ENCODE measurements at regions not wholly inside any gene's neighbourhood (a gene's known extent, or its start where the extent isn't known, plus 50 kb on each side); places are given as distances from the start of the nearest gene placed in this dataset.

GRCh38 chr14:95452176-95452892, 64.1 kb downstream of the SYNE3 start (continued):
- TF ChIP-seq ZBTB39 (CRISPR knock-in tag; IDR thresholded peaks at IDR 0.05): 0 out of 2 replicates have a peak, but pooled peaks have one; percentile 32
- no peak for TF ChIP-seq CCDC6 (CRISPR knock-in tag; IDR thresholded peaks at IDR 0.05)
- TF ChIP-seq SMAD9 (CRISPR knock-in tag; IDR thresholded peaks at IDR 0.05): no peak
- TF ChIP-seq JARID2 (CRISPR knock-in tag; IDR thresholded peaks at IDR 0.05; ENCODE audit: insufficient replicate concordance): no peak
- TF ChIP-seq ZNF713 (CRISPR knock-in tag; IDR thresholded peaks at IDR 0.05): no peak
- TF ChIP-seq ZSCAN30 (CRISPR knock-in tag; IDR thresholded peaks at IDR 0.05): no peak
- TF ChIP-seq LCORL (IDR thresholded peaks at IDR 0.05): no peak
- TF ChIP-seq LCORL (CRISPR knock-in tag; IDR thresholded peaks at IDR 0.05): 0 out of 2 replicates have a peak, but pooled peaks have one; percentile 27
- TF ChIP-seq PLSCR1 (CRISPR knock-in tag; IDR thresholded peaks at IDR 0.05; ENCODE audit: borderline replicate concordance): no peak
- TF ChIP-seq ZNF552 (CRISPR knock-in tag; IDR thresholded peaks at IDR 0.05; ENCODE audit: borderline replicate concordance): no peak
- no peak for TF ChIP-seq ZNF770 (CRISPR knock-in tag; IDR thresholded peaks at IDR 0.05)
- no peak for TF ChIP-seq SAFB2 (CRISPR knock-in tag; IDR thresholded peaks at IDR 0.05; ENCODE audit: borderline replicate concordance, low read depth)
- TF ChIP-seq DBP (CRISPR knock-in tag; IDR thresholded peaks at IDR 0.05; ENCODE audit: not compliant biosample characterization): no peak
- TF ChIP-seq ZNF563 (CRISPR knock-in tag; IDR thresholded peaks at IDR 0.05): no peak
- TF ChIP-seq UBTF (CRISPR knock-in tag; IDR thresholded peaks at IDR 0.05): no peak
- peak; percentile 2; the same call in 1 of the 2 replicates for TF ChIP-seq IRF2 (CRISPR knock-in tag; IDR thresholded peaks at IDR 0.05)
- TF ChIP-seq ZNF337 (CRISPR knock-in tag; IDR thresholded peaks at IDR 0.05; ENCODE audit: borderline replicate concordance, low read depth): no peak
- peak; percentile 32 for TF ChIP-seq STAG1 (CRISPR knock-in tag; IDR thresholded peaks at IDR 0.05)
- TF ChIP-seq SP4 (CRISPR knock-in tag; IDR thresholded peaks at IDR 0.05): no peak
- 0 out of 2 replicates have a peak, but pooled peaks have one; percentile 23 for TF ChIP-seq RFXAP (CRISPR knock-in tag; IDR thresholded peaks at IDR 0.05; ENCODE audit: borderline replicate concordance)
- no peak for TF ChIP-seq ZNF879 (CRISPR knock-in tag; IDR thresholded peaks at IDR 0.05)
- no peak for TF ChIP-seq CREBL2 (CRISPR knock-in tag; IDR thresholded peaks at IDR 0.05; ENCODE audit: borderline replicate concordance)

Data from HepG2 (cell line).